HK-2 (cell line): ENCODE measurements at regions not wholly inside any gene's neighbourhood (a gene's known extent, or its start where the extent isn't known, plus 50 kb on each side); places are given as distances from the start of the nearest gene placed in this dataset.
"Not testable (repeated sequence)": the region's sequence is repeated elsewhere in the genome, so short reads cannot be mapped to it uniquely, and the experiment has no call there.

Experiments
- DNase-seq: peaks from one replicate; pipeline ENCODE4 v3.0.0-alpha.2; 2018; ENCODE audit not compliant: unreplicated experiment

DNA sequence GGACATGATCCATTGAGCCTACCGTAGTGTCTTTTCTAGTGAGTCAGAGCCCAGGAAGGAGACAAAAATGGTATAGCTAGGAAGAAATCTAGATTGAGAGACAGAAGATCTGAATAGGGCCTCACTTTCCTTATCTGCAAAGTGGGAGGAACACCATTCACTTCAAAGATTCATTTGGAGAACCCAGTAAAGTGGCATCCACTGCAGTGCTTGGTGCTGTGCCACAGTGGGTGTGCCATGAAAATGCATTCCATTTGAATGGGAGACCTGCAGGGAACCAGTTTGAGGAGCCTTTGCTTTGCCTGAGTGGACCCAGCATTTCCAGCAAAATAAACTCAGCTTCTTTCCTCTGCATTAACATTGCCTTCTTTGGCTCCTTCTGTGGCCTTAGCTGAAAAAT lies 470.5 kb upstream of the CADM1 start:
- DNase-seq = no peak

DNA sequence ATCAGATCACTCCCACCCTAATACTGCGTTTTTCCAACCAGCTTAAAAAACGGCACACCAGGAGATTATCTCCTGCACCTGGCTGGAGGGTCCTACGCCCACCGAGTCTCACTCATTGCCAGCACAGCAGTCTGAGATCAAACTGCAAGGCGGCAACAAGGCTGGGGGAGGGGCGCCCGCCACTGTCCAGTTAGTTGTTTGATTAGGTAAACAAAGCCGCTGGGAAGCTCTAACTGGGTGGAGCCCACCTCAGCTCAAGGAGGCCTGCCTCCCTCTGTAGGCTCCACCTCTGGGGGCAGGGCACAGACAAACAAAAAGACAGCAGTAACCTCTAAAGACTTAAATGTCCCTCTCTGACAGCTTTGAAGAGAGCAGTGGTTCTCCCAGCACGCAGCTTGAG lies 463.0 kb upstream of the CADM1 start:
- not testable (repeated sequence) for DNase-seq

DNA sequence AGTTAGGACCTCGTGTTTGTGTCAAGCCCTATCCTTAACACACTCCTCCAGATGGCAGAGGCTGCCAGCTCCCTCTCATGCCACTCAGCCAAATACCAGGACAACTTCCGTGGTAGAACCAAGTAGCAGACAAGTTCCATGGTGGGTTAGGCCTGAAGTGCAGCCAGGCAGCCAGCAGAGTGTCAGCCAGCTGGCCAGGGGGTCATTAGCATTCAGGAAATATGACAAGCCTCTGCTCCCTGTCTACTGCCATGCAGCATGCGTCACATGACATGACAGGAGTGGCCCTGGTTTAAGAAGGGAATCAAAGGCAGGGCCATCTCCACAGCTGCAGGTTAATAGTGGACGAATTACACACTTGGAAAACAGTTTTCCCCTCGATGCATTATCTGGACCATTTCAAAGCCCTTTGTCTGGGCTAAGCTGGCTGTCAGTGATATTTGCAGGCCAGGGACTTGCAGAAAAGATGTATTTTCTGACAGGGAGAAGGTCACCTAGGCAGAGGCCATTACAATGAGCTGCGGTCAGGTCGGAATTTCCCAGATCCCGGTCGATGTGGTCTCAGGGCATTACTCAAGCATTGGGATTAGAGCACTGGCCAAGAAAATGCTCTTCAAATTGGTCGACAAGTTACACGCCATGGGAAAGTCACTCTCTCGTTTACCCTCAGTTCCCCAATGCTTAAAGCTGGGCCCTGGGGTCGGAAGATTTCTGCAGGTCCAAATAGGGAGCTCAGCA lies 461.7 kb upstream of the CADM1 start:
- DNase-seq = peak; percentile 67

GRCh38 chr11:115964091-115964490 lies 459.9 kb upstream of the CADM1 start:
- no peak for DNase-seq

DNA sequence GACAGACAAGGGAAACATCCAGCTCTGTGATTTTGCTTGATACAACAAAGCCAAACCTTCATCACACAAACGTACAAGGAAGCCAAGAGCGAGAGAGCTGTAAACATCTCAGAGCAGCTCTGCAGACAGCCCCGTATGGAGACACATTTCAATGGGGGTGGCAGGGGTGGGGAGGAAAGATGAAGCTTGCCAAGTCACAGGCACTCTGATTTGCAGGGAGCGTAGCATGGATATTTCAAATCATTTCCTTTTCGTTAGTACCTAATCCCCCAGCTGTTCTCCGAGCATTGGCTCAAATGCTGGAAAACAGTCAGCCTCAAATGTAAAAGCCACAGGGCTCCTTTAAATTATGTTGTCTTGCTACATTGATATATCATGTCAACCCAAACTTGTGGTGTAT lies 458.9 kb upstream of the CADM1 start:
- DNase-seq = no peak

- no peak for DNase-seq
Observed at GRCh38 chr11:115961159-115962003, 457.2 kb upstream of the CADM1 start.

GRCh38 chr11:115959081-115959486 lies 454.9 kb upstream of the CADM1 start:
- no peak for DNase-seq

GRCh38 chr11:115958089-115959000 lies 454.1 kb upstream of the CADM1 start:
- no peak for DNase-seq

GRCh38 chr11:115955803-115956202 lies 451.6 kb upstream of the CADM1 start:
- no peak for DNase-seq

DNA sequence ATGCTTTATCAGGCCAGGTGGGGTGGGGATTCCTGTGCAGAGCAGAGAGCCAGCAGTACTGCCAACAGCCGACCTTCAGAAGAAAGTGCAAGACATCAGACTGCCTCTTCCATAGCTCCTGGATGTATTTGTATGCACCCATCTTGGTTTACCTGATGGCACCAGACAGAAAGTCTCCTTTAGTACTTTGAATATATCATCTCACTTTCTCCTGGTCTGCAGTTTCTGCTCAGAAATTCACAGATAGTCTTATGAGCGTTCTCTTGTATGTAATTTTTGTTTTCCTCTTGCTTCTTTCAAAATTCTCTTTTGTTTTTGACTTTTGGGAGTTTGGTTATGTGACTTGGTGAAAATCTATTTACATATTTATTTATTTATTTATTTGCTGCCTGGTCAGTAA lies 446.4 kb upstream of the CADM1 start:
- DNase-seq = no peak

- DNase-seq = no peak
Observed at GRCh38 chr11:115944596-115944995, 440.4 kb upstream of the CADM1 start.

DNA sequence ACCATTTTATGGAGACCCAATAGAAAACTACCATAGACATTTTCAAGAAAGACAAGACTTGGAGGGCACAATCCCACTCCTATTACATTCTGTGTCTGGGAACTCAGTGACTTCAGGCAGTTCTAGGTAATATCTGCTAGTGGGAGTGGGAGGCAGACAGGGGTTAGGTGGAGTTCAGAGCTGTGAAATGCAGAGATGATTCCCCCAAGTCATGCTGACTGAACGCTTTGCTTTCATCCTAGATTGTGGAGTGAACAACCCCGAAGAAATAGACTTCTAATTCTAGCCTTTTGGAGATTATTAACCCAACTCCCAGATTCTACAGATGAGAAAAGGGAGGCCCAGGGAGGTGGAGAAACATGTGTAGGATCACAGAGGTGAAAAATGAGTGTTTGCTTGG lies 437.8 kb upstream of the CADM1 start:
- no peak for DNase-seq

GRCh38 chr11:115941481-115941993 lies 437.3 kb upstream of the CADM1 start:
- DNase-seq = peak; percentile 77

DNA sequence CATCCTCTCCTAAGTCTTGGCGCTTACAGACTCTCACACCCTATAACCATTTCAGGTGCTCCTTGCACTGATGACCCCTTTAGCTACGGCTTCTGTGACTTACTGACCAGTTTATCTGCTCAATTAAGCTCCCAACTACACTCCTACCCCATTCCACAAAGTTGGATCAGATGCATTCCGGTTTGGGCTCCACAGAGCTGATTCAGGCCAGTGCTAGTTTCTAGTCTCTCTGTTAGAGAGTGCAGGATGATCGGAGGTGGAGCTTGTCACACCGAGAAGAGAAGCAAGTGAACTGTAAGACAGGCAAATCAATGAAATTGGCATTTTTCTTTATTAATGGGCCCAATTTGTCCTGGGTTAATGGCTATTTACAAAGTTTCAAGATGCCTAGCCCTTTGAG lies 436.8 kb upstream of the CADM1 start:
- DNase-seq = no peak

GRCh38 chr11:115939731-115940421 lies 435.7 kb upstream of the CADM1 start:
- DNase-seq = no peak

- no peak for DNase-seq
Observed at GRCh38 chr11:115939104-115939730, 435.0 kb upstream of the CADM1 start.

- no peak for DNase-seq
Observed at GRCh38 chr11:115933564-115933963, 429.3 kb upstream of the CADM1 start.

DNA sequence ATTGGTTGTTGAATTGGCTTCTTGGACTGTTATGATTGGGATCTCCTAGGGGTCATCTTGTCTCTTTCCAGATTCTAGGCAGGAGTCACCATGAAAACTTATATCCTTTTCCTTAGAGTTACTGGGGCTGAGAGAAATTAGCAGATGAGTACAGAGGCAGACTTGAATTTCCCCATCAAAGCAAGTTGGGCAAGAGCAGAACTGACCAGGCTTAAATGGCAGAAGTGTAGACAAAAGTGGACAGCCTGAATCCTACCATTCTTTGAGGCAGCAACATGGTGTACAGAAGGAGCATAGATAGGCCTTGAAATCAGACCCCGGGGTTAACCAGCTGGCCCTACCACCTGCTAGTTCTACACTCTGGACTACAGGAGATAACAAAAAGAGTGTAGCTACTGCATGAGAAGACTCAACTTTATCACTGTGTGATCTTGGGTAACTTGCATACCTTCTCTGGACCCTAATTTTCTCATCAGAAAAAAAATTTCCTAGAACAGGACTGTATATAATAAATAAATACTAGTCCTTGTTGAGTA lies 427.4 kb upstream of the CADM1 start:
- no peak for DNase-seq

- DNase-seq = no peak
Observed at GRCh38 chr11:115930886-115931547, 426.8 kb upstream of the CADM1 start.

DNA sequence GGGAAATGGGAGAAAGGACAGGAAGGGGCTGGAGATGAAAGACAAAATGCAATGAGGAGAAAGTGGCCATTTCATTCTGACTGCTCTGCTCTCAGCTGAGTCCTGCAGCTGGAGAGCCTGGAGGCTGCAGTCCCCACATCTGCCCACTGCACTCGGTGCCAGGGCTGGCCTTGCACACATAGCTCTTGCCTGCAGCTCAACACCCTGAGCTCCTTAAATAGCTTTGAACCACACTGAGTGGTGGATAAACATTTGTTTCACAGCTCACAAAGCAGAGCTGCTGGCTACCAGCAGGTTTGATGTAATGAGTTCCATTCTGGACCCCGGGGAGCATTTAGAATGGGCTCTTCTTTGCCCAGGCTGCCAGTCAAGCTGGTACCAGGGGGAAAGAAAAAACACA lies 426.1 kb upstream of the CADM1 start:
- DNase-seq = no peak
